Smooth muscle cell (in vitro differentiated cells): ENCODE measurements at regions not wholly inside any gene's neighbourhood (a gene's known extent, or its start where the extent isn't known, plus 50 kb on each side); places are given as distances from the start of the nearest gene placed in this dataset.

Source experiments
- DNase-seq: peaks from one replicate; lab custom pipeline; 2025; ENCODE audit not compliant: unreplicated experiment; lab: John Stamatoyannopoulos, UW
- H2AFZ ChIP-seq: fragments of 200-600 bp; sonication (generic); 2 replicates; pipeline ENCODE4 v1.6.0; 2016; ENCODE audit warnings: antibody characterized with exemption, low read depth, mild to moderate bottlenecking
- H3F3A ChIP-seq: fragments of 200-600 bp; sonication (generic); 2 replicates; pipeline ENCODE4 v1.6.0; 2017; ENCODE audit warnings: antibody characterized with exemption, low read depth
- H3K27ac ChIP-seq: fragments of 200-600 bp; sonication (generic); 2 replicates; pipeline ENCODE4 v1.5.1; 2016; ENCODE audit warnings: low read depth, mild to moderate bottlenecking
- H3K27me3 ChIP-seq: fragments of 200-600 bp; sonication (generic); 2 replicates; pipeline ENCODE4 v1.6.1; 2016; ENCODE audit warnings: low read depth, mild to moderate bottlenecking
- H3K36me3 ChIP-seq: fragments of 200-600 bp; sonication (generic); 2 replicates; pipeline ENCODE4 v1.5.1; 2016; ENCODE audit warnings: low read depth
- H3K4me1 ChIP-seq: fragments of 200-600 bp; sonication (generic); 2 replicates; pipeline ENCODE4 v1.5.1; 2016; ENCODE audit warnings: low read depth
- H3K4me2 ChIP-seq: fragments of 200-600 bp; sonication (generic); 2 replicates; pipeline ENCODE4 v1.6.0; 2016; ENCODE audit warnings: mild to moderate bottlenecking
- H3K4me3 ChIP-seq: fragments of 200-600 bp; sonication (generic); 2 replicates; pipeline ENCODE4 v1.5.1; 2016; ENCODE audit warnings: mild to moderate bottlenecking
- H3K79me2 ChIP-seq: fragments of 200-600 bp; sonication (generic); 2 replicates; pipeline ENCODE4 v1.6.0; 2016; ENCODE audit warnings: low read depth, mild to moderate bottlenecking
- H3K9ac ChIP-seq: fragments of 200-600 bp; sonication (generic); 2 replicates; pipeline ENCODE4 v1.6.0; 2016; ENCODE audit warnings: low read depth
- H3K9me3 ChIP-seq: fragments of 200-600 bp; sonication (generic); replicated peaks from 2 replicates; pipeline ENCODE4 v1.5.1; 2016; ENCODE audit warnings: low read depth
- H4K20me1 ChIP-seq: fragments of 200-600 bp; sonication (generic); 2 replicates; pipeline ENCODE4 v1.6.0; 2016; ENCODE audit warnings: low read depth
- CTCF ChIP-seq: fragments of 200-600 bp; sonication (generic); IDR thresholded peaks from 2 replicates; pipeline ENCODE4 v1.5.1; 2017; ENCODE audit warnings: borderline replicate concordance, mild to moderate bottlenecking, antibody characterized with exemption; ENCODE audit not compliant: insufficient read depth, poor library complexity, severe bottlenecking
- WGBS: methylation state at CpG from one replicate; pipeline ENCODE4 v1.1.7; 2016; ENCODE audit warnings: low lambda C conversion rate; 5-methylcytosine and 5-hydroxymethylcytosine counted together

DNA sequence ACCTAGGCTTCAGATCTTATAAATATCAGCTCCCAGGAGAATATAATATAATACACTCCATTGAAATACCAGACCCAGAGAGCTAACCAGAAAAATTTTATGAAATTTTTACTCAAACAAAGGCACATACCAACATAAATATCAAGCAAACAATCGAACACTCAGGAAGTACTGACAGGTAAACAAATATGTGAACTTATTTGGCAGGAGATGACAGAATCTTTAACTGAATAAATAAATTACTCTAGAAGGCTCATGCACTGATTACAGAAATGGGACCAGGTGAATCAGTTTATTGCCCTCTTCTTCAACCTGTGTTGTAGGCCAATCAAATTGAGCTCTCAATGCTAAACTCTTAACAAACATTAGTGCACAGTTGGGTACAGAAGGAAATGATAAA is 225.2 kb upstream of the PABPC4L start:
- no peak for DNase-seq

DNA sequence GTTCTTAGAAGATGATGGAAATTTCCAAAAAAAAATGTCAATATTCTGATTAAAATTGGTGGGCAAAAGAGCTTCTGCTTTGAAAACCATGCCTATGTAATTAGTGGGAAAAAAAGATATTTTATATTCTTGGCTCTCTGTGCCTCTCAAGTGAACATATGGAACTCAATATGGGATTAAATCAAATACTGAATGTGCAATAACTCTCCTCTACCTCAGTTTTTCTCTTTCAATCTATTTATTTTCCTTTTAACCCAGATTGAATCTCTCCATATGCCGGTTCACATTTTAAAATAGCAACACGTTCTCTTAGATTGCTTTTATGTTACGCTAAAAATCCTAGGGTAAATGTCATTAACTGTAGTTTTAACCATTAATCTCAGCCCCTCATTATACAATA is 224.2 kb upstream of the PABPC4L start:
- Histone ChIP-seq H3K36me3 (no peaks in the 10 kb centered on the region), H3K27me3 (no peaks in the 10 kb centered on the region), H3K9me3 (no peaks in the 10 kb centered on the region), H3K79me2 (no peaks in the 10 kb centered on the region), H3K27ac (no peak overlapping the region), H3K4me1 (no peaks in the 10 kb centered on the region), H3K4me2 (no peak overlapping the region), H3K9ac (no peak overlapping the region), H3F3A (no peaks in the 10 kb centered on the region), H3K4me3 (no peak overlapping the region), H4K20me1 (no peaks in the 10 kb centered on the region), H2AFZ (no peak overlapping the region)
- DNase-seq = no peak
- no peak for TF ChIP-seq CTCF
- 67% methylated on average over 3 of the region's 3 CpGs for WGBS

More for the DNA sequence above, 225.2 kb upstream of the PABPC4L start:
- Histone ChIP-seq H3K4me3 (no peak overlapping the region), H3K9me3 (no peaks in the 10 kb centered on the region), H3K27ac (no peak overlapping the region), H3K79me2 (no peaks in the 10 kb centered on the region), H3F3A (no peaks in the 10 kb centered on the region), H3K4me1 (no peaks in the 10 kb centered on the region), H3K27me3 (no peaks in the 10 kb centered on the region), H3K9ac (no peak overlapping the region), H3K4me2 (no peak overlapping the region), H4K20me1 (no peaks in the 10 kb centered on the region), H2AFZ (no peak overlapping the region), H3K36me3 (no peaks in the 10 kb centered on the region)
- no peak for TF ChIP-seq CTCF
- WGBS = 92% methylated on average over 1 of the region's 1 CpG

- Histone ChIP-seq H3K79me2 (no peaks in the 10 kb centered on the region), H3K27me3 (no peaks in the 10 kb centered on the region), H3K36me3 (no peaks in the 10 kb centered on the region), H3F3A (no peaks in the 10 kb centered on the region), H2AFZ (peak overlapping the region; percentile 54), H4K20me1 (no peaks in the 10 kb centered on the region), H3K4me1 (no peaks in the 10 kb centered on the region), H3K4me2 (no peak overlapping the region), H3K9me3 (no peaks in the 10 kb centered on the region), H3K27ac (peak overlapping the region; percentile 77), H3K4me3 (no peak overlapping the region), H3K9ac (no peak overlapping the region)
- DNase-seq = no peak
- WGBS = 69% methylated on average over 1 of the region's 1 CpG
- TF ChIP-seq CTCF = no peak
These were observed 221.2 kb upstream of the PABPC4L start for GRCh38 chr4:134422776-134423175.

GRCh38 chr4:134421734-134422133 is 220.1 kb upstream of the PABPC4L start:
- H3K27me3 ChIP-seq = no peaks in the 10 kb centered on the region
- H4K20me1 ChIP-seq = no peaks in the 10 kb centered on the region
- H3K9ac ChIP-seq = no peak overlapping the region
- no peaks in the 10 kb centered on the region for H3K36me3 ChIP-seq
- H3K4me2 ChIP-seq = peak overlapping the region; percentile 10
- no peaks in the 10 kb centered on the region for H3K79me2 ChIP-seq
- no peaks in the 10 kb centered on the region for H3K9me3 ChIP-seq
- no peak overlapping the region for H3K4me3 ChIP-seq
- no peak for TF ChIP-seq CTCF
- 58% methylated on average over 3 of the region's 3 CpGs for WGBS
- H3K27ac ChIP-seq = peak overlapping the region; percentile 77
- no peaks in the 10 kb centered on the region for H3K4me1 ChIP-seq
- no peak for DNase-seq
- no peaks in the 10 kb centered on the region for H3F3A ChIP-seq
- peak overlapping the region; percentile 32 for H2AFZ ChIP-seq
